ENCODE measurements at regions not wholly inside any gene's neighbourhood (a gene's known extent, or its start where the extent isn't known, plus 50 kb on each side); places are given as distances from the start of the nearest gene placed in this dataset.

DNA sequence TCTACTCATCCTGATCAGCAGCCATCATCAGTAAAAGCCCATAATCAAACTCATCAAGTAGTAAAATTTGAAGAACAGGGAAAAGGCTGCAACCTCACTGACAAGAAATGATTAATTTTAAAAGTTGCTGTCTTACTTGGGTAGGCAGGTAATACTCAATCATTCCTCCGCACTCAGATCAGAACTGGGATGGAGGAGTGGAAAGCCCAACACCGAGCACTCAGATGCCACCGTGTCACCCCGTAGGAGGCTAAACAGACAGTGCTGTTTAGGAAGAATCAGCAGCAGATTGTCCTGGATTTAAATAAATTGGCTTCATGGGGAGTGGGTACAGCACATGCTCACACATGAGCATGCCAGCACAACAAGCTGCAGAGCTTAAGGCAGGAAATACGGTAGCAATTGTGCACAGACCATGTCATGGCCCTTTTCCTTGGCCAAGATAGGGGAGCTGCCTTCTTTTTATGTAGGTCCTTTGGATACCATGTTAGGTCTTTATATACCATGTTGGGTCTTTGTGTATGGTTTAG lies 92.6 kb upstream of the CDH6 start:
- TF ChIP-seq, protein P1, sequence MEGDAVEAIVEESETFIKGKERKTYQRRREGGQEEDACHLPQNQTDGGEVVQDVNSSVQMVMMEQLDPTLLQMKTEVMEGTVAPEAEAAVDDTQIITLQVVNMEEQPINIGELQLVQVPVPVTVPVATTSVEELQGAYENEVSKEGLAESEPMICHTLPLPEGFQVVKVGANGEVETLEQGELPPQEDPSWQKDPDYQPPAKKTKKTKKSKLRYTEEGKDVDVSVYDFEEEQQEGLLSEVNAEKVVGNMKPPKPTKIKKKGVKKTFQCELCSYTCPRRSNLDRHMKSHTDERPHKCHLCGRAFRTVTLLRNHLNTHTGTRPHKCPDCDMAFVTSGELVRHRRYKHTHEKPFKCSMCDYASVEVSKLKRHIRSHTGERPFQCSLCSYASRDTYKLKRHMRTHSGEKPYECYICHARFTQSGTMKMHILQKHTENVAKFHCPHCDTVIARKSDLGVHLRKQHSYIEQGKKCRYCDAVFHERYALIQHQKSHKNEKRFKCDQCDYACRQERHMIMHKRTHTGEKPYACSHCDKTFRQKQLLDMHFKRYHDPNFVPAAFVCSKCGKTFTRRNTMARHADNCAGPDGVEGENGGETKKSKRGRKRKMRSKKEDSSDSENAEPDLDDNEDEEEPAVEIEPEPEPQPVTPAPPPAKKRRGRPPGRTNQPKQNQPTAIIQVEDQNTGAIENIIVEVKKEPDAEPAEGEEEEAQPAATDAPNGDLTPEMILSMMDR (conservative IDR thresholded peaks at IDR 0.05; ENCODE audit: low read depth in 2 of 2) = no peak
- TF ChIP-seq REST (IDR thresholded peaks at IDR 0.05; ENCODE audit: unreplicated experiment) (no peak), EZH2phosphoT487 (IDR thresholded peaks at IDR 0.05; ENCODE audit: unreplicated experiment) (no peak), POLR2AphosphoS5 (IDR thresholded peaks at IDR 0.05; ENCODE audit: low read depth) (no peak), CREB1 (CRISPR knock-in tag; IDR thresholded peaks at IDR 0.05; ENCODE audit: low read depth) (no peak), ZNF331 (CRISPR knock-in tag; IDR thresholded peaks at IDR 0.05; ENCODE audit: low read depth) (no peak), EZH2 (IDR thresholded peaks at IDR 0.05; ENCODE audit: low read depth, unreplicated experiment) (no peak), ZNF114 (CRISPR knock-in tag; IDR thresholded peaks at IDR 0.05) (no peak), STAT1 (IDR thresholded peaks at IDR 0.05; ENCODE audit: unreplicated experiment) (no peak), JUNB (IDR thresholded peaks at IDR 0.05; ENCODE audit: unreplicated experiment) (no peak), ETS1 (IDR thresholded peaks at IDR 0.05) (no peak)

Data from GM23338 (cell line).